Smooth muscle cell (in vitro differentiated cells): ENCODE measurements at regions not wholly inside any gene's neighbourhood (a gene's known extent, or its start where the extent isn't known, plus 50 kb on each side); places are given as distances from the start of the nearest gene placed in this dataset.

Source experiments
- DNase-seq: peaks from one replicate; lab custom pipeline; 2025; ENCODE audit not compliant: unreplicated experiment; lab: John Stamatoyannopoulos, UW
- H2AFZ ChIP-seq: fragments of 200-600 bp; sonication (generic); 2 replicates; pipeline ENCODE4 v1.6.0; 2016; ENCODE audit warnings: antibody characterized with exemption, low read depth, mild to moderate bottlenecking
- H3F3A ChIP-seq: fragments of 200-600 bp; sonication (generic); 2 replicates; pipeline ENCODE4 v1.6.0; 2017; ENCODE audit warnings: antibody characterized with exemption, low read depth
- H3K27ac ChIP-seq: fragments of 200-600 bp; sonication (generic); 2 replicates; pipeline ENCODE4 v1.5.1; 2016; ENCODE audit warnings: low read depth, mild to moderate bottlenecking
- H3K27me3 ChIP-seq: fragments of 200-600 bp; sonication (generic); 2 replicates; pipeline ENCODE4 v1.6.1; 2016; ENCODE audit warnings: low read depth, mild to moderate bottlenecking
- H3K36me3 ChIP-seq: fragments of 200-600 bp; sonication (generic); 2 replicates; pipeline ENCODE4 v1.5.1; 2016; ENCODE audit warnings: low read depth
- H3K4me1 ChIP-seq: fragments of 200-600 bp; sonication (generic); 2 replicates; pipeline ENCODE4 v1.5.1; 2016; ENCODE audit warnings: low read depth
- H3K4me2 ChIP-seq: fragments of 200-600 bp; sonication (generic); 2 replicates; pipeline ENCODE4 v1.6.0; 2016; ENCODE audit warnings: mild to moderate bottlenecking
- H3K4me3 ChIP-seq: fragments of 200-600 bp; sonication (generic); 2 replicates; pipeline ENCODE4 v1.5.1; 2016; ENCODE audit warnings: mild to moderate bottlenecking
- H3K79me2 ChIP-seq: fragments of 200-600 bp; sonication (generic); 2 replicates; pipeline ENCODE4 v1.6.0; 2016; ENCODE audit warnings: low read depth, mild to moderate bottlenecking
- H3K9ac ChIP-seq: fragments of 200-600 bp; sonication (generic); 2 replicates; pipeline ENCODE4 v1.6.0; 2016; ENCODE audit warnings: low read depth
- H3K9me3 ChIP-seq: fragments of 200-600 bp; sonication (generic); replicated peaks from 2 replicates; pipeline ENCODE4 v1.5.1; 2016; ENCODE audit warnings: low read depth
- H4K20me1 ChIP-seq: fragments of 200-600 bp; sonication (generic); 2 replicates; pipeline ENCODE4 v1.6.0; 2016; ENCODE audit warnings: low read depth
- CTCF ChIP-seq: fragments of 200-600 bp; sonication (generic); IDR thresholded peaks from 2 replicates; pipeline ENCODE4 v1.5.1; 2017; ENCODE audit warnings: borderline replicate concordance, mild to moderate bottlenecking, antibody characterized with exemption; ENCODE audit not compliant: insufficient read depth, poor library complexity, severe bottlenecking
- WGBS: methylation state at CpG from one replicate; pipeline ENCODE4 v1.1.7; 2016; ENCODE audit warnings: low lambda C conversion rate; 5-methylcytosine and 5-hydroxymethylcytosine counted together

- WGBS = 90% methylated on average over 7 of the region's 7 CpGs
- DNase-seq = no peak
- H3F3A ChIP-seq = no peaks in the 10 kb centered on the region
Measured at GRCh38 chr5:8865686-8866374, 680.0 kb downstream of the SEMA5A start.

DNA sequence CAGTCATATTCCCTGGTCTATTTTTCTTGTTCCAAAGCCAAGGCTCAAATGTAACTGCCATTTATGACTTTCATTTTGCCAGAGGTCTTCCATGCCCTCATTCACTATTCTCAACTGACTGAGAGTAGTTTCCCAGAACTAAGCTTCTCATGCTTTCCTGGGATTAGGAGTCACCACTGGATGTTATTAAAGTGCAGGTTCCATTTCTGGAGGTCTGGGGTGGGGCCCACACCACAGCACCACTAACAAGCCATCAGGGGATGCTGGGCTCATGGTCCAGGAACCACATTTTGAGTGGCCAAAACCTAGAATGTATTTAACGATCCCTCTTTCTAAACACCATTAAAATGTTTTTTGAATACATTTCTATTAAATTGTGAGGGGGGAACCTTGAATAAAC, 677.6 kb downstream of the SEMA5A start:
- H3K27ac ChIP-seq = no peak overlapping the region
- no peak for TF ChIP-seq CTCF
- no peaks in the 10 kb centered on the region for H3K79me2 ChIP-seq
- H3K9me3 ChIP-seq = no peaks in the 10 kb centered on the region
- WGBS = 92% methylated on average over 1 of the region's 1 CpG
- H3K4me3 ChIP-seq = no peak overlapping the region
- no peak overlapping the region for H2AFZ ChIP-seq
- H3K4me1 ChIP-seq = peaks cover 6% of the 10 kb centered on the region
- H3F3A ChIP-seq = no peaks in the 10 kb centered on the region
- DNase-seq = no peak
- no peak overlapping the region for H3K4me2 ChIP-seq
- no peak overlapping the region for H3K9ac ChIP-seq
- no peaks in the 10 kb centered on the region for H3K27me3 ChIP-seq
- no peaks in the 10 kb centered on the region for H4K20me1 ChIP-seq
- H3K36me3 ChIP-seq = no peaks in the 10 kb centered on the region

More at GRCh38 chr5:8865686-8866374, 680.0 kb downstream of the SEMA5A start:
- Histone ChIP-seq H3K4me2 (no peak overlapping the region), H3K4me1 (no peaks in the 10 kb centered on the region), H3K9me3 (no peaks in the 10 kb centered on the region), H3K4me3 (no peak overlapping the region), H2AFZ (no peak overlapping the region), H4K20me1 (no peaks in the 10 kb centered on the region), H3K9ac (no peak overlapping the region), H3K79me2 (no peaks in the 10 kb centered on the region), H3K27me3 (no peaks in the 10 kb centered on the region), H3K36me3 (no peaks in the 10 kb centered on the region), H3K27ac (no peak overlapping the region)
- no peak for TF ChIP-seq CTCF

DNA sequence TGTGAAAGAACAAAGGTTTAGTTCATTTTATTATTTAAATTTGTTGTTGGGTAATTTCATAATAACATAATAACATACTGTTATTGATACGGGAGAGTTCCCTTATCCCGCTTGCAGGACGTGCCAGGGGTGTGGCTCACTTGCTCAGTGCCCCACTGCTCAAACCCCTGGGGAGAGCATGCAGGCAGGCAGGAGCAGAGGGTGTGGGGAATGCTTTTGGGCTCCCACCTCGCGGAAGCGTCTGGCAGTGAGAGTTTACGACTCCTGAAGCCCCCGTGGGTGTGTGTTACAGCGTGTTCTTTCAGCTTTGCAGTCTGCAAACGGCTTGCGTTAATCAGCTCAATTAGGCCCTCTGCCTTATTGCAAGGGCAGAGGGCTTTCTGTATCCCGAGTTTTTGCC, 675.9 kb downstream of the SEMA5A start:
- H3K27me3 ChIP-seq = no peaks in the 10 kb centered on the region
- H2AFZ ChIP-seq = no peak overlapping the region

More for the DNA sequence above, 675.9 kb downstream of the SEMA5A start:
- DNase-seq = no peak
- Histone ChIP-seq H3K9ac (no peak overlapping the region), H3F3A (no peaks in the 10 kb centered on the region), H3K4me2 (no peak overlapping the region), H3K79me2 (no peaks in the 10 kb centered on the region), H3K27ac (no peak overlapping the region), H3K9me3 (no peaks in the 10 kb centered on the region), H4K20me1 (no peaks in the 10 kb centered on the region), H3K4me1 (peaks cover 6% of the 10 kb centered on the region), H3K4me3 (no peak overlapping the region), H3K36me3 (no peaks in the 10 kb centered on the region)
- no peak for TF ChIP-seq CTCF
- 52% methylated on average over 12 of the region's 12 CpGs for WGBS
